IPS-NIHi7 (cell line): ENCODE measurements at regions not wholly inside any gene's neighbourhood (a gene's known extent, or its start where the extent isn't known, plus 50 kb on each side); places are given as distances from the start of the nearest gene placed in this dataset.

Experiments
- DNase-seq: peaks from one replicate; pipeline ENCODE4 v3.0.0; 2012; ENCODE audit warnings: mixed read lengths; ENCODE audit errors: extremely low spot score

DNA sequence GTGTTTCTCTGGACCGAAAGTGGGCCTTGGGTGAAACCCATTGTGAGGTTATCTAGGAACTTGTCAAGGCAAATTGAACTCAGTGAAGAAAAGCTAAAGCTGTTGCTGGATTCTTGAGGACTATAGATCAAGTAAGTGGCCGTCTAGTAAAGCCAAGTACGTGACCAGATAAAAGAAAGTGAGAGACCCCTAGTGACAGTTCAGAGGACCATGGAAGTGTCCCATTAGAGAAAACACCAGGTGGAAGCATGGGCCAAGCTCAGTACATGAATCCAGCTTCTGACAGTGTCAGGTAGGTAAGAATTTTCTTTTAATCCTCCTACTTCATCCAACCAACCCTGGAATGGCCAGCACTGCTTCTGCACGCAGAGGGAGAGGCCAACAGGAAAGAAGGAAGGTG lies 349.3 kb upstream of the RGMA start:
- DNase-seq = no peak

DNA sequence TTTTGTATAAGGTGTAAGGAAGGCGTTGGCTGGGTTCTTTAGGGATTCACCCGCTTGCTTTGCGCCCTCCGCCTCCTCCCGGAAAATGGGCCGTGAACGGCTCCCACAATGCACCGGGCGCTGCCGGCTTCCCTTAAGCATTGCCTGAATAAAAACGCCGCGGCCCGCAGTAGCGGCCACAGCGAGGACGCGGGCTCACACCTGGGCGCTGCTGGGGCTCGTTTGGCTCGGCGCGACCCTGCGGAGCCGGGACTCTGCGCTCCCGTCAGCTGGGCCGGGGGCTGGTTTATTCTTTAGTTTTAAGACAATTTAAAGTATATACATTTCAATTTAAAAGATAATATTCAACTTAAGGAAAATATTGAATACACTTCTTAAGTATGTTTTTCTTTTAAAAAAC lies 343.5 kb upstream of the RGMA start:
- DNase-seq = no peak

DNA sequence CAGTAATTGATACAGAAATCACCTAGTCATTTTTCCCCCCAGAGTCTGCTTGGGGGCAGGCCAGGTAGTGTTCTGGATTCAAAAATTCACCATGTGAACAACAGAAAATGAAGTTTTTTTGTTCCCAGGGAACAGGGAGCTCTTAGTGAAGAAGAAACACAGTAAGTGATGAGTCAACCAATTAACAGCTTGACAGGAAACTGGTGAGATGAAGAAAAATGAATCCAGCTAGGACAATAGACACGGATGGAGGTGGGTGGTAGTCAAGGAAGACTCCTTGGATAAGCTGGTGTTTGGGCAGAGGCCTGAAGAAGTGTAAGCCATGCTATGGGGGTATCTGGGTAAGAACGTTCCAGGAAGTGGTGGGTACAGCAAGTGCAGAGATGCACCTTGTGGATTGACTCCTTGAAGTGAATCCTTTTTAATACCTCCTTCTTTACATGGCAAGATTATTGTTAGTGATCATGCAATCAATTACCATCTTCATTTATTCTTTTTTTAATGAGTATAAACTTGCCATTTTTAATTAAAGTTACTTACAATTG lies 339.9 kb upstream of the RGMA start:
- DNase-seq = no peak

DNA sequence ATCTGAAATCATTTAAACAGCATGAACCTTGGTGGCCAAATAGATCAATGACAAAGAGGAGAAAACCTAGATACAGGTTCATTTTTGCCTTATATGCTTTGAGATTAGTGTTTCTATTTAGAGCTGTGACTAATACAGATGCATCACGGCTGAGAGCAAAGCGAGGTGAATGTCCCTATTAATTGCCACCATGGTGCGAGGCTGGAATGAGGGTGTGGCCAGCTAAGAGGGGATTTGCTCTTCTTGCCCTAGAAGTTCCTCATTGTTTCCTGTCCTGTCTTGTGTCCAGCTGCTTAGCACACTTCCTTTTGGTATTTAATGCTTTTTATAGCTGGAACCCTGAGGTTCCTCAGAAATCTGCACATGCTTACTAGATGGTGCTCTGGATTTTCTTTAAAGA lies 339.1 kb upstream of the RGMA start:
- no peak for DNase-seq

DNA sequence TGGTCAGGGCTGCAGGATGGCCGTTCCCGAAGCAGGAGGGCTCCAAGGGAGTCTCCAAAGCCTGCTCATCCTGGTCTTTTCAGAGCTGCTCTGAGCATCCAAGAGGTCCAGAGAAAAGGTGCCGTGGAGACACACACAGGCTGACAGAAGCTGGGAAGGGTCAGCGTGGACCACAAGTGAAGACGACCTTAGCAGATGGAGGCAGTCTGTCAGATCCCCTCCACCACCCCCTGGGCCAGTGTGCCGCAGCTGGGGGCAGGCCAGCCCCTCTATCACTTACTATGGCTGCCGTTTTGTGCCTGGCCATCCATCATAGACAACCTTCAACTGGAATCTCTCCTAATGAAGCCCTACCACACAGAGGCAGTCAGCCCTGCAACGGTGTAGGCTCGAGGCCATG lies 335.1 kb upstream of the RGMA start:
- no peak for DNase-seq

DNA sequence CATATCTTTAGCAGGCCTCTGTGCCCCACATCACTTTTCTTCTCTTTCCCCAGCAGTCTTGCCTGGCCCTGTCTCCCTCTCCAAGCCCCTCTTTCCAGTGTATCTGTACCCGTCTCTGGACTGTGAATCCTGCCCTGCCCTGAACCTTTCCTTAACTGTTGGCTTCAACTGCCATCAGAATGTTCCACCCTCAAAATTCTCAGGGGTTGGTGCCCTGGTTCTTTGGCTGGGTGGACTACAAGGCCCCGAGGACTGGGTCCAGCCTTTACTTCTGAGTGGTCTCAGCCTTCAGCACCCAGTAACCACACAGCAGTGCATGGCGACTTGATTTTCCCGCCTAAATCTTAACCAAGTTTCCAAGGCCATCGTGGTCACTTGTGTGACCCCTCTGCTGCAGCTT lies 333.5 kb upstream of the RGMA start:
- no peak for DNase-seq

DNA sequence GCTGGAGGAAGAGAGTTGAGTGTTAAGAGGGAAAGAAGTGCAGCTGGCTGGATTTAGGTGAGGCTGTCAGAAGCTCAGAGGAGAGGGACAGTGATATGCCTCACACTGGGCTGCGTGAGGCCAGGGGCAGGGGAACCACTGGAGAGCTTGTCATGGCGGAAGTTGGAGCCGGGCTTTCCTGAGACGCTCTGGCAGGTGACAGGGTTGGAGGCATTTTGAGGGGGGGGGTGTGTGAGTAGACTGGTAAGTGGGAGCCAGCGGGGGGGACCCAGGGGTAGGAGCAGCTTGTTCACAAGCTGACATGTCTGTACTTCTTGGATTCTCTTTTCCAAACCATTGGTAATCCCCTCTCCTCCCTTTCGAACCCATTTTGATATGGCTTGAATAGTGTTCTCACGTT lies 331.5 kb upstream of the RGMA start:
- DNase-seq = no peak

DNA sequence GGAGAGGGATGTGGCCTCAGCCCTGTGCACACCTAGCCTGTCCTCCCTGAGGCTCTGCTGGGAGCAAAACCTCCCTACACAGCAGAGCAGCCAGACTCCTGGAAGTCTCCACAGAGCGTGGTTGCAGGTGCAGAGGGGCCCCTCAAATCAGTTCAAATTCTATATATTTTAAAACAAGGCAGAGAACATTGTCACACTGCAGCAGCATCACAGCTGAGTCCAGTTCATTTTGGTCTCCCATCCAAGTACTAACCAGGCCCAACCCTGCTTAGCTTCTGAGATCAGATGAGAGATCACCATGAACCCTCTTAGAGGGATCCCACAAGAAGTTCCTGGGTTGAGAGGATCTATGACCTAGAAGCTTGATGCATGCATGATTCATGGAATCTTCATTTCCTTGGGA lies 331.0 kb upstream of the RGMA start:
- DNase-seq = no peak

DNA sequence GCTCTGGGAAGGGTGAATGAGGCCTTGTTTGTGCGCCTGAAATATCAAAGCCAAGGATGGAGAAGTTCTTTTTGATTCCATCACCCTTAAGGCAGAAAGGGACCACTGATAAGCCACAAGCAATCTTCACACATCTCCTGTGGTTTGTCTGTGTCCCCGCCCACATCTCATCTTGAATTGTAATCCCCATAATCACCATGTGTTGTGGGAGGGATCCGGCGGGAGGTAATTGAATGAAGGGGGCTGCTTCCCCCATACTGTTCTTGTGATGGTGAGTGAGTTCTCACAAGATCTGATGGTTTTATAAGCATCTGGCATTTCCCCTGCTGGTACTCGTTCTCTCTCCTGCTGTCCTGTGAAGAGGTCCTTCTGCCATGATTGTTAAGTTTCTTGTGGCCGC lies 329.6 kb upstream of the RGMA start:
- no peak for DNase-seq

DNA sequence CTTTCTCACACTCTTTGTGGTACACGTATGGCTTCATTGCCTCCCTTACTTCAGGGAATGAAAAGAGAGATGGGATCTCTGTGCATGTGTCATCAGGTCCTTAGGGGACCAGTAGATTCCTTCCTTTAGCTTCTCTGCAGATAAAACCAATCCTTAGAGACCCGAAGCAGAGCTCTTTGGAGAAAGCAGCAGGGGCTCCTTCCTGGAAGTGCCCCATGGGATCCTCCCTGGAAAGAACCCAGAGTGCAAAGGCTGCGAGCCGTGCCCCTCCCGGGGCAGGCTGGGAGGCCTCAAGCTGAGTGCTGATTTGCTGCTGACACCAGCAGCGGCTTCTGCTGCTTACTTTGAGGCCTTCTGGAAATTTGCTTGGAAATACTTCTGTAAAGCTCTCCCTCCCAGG lies 328.6 kb upstream of the RGMA start:
- no peak for DNase-seq

DNA sequence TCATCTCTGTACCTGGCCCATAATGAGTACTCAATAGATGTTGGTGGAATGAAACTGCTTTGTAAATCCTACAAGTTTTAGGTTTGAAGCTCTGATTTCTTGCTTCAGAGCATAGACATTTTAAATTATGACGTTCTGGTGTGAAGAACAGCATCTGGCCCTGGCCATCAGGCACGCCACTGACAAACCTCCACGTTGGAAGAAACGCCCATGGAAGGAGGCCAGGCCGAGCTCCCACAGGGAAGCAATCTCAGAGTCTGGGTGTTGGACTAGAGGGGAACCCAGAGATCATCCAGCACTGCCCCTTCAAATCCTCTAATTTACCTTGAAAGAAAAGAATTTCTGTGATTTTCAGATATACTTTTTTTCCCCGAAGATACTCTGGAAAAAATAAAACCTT lies 328.1 kb upstream of the RGMA start:
- no peak for DNase-seq

DNA sequence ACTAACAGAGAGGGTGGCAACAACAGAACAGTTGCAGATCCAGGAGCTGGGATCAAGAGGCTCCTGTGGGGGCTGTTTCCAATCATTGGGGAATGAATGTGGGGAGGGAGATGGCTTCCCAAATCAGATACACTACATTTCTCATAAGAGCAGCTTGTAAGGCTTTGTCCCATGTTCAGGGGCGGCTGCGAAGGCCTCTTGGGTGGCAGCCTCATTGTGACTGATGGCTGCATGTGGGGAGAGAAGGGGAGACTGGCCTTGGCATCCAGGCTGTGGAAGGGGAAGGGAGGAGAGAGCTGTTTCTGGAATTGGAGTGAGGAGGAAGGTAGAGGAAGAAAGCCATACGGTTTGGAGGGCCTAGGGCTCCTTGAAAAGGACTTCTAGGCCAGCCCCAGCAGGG lies 326.6 kb upstream of the RGMA start:
- no peak for DNase-seq

DNA sequence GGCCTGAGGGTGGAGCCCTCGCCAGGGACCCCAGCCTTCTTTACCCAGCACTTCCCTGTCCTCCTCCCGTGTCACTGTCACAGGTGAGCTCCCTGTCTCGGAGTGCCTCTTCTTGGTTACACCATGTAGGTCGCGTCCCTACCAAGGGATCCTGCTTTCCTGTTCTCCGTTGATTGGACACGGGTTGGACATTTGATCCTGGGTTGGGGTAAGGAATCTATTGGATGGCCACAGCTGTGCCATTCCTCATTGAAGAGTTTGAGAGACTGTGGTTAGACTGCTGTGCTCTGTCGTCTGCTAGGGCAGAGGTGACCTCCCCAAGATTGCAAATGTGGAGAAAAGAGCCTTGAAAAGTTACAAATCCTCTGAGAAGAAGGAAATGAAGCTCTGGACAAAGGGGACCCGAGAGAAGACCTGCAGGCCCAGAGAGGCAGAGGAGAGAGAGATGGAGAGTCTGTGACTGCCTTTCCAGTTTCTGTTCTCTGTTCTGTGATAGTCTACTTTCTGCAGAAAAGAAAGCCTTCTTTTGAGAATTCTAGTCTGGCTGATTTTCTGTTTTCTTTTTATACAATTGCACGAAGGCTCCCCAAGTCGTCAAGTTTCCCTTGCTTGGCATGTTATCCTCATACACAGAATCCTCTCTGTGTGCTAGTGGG lies 325.7 kb upstream of the RGMA start:
- DNase-seq = no peak

DNA sequence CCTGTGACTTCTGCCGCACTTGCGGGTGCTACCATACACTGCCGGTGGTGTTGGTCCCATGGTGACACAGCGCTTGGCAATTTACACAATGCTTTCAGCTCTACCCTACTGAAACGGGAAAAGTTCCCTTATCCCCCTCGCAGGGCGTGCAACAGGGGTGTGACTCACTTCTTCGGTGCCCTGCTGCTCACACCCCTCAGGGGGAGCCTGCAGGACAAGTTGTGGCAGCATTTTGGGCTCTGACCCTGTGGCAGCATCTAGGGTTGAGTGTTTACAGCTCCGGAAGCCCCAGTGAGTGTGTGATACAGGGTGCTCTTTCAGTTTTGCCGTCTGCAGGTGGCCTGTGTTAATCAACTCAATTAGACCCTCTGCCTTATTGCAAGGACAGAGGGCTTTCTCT lies 324.7 kb upstream of the RGMA start:
- no peak for DNase-seq

DNA sequence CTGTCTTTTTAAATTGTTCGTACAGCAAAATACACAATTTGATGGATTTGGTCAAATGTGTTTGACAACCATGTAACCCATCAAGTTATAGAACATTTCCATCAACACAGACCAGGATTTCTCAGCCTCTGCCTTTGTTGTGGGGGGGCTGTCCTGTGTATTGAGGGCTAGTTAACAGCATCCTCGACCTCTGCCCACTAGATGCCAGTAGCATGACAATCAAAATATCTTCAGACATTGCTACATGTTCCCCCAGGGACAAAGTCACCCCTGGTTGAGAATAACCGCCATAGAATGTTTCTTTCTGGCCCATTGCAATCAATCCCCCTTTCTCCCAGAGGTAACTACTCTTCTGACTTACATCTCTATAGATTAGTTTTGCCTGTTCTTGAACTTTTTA lies 310.1 kb upstream of the RGMA start:
- no peak for DNase-seq

DNA sequence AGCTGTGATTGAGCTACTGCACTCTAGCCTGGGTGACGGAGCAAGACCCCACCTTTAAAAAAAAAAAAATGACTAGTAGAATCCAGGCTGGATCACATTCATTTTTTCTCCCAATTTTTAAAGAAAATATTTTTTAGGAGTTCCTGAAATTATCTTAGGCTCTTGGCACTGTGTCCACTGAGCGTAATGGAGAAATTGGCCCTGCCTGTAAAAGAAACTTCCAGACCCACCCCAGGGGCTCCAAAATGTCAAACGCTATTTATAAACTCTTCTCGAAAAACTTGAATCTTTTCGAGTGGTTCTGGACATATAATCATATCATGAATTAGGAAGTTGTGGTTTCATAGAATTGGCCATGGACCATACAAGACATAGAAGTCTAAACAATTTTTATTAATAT lies 300.2 kb upstream of the RGMA start:
- no peak for DNase-seq

DNA sequence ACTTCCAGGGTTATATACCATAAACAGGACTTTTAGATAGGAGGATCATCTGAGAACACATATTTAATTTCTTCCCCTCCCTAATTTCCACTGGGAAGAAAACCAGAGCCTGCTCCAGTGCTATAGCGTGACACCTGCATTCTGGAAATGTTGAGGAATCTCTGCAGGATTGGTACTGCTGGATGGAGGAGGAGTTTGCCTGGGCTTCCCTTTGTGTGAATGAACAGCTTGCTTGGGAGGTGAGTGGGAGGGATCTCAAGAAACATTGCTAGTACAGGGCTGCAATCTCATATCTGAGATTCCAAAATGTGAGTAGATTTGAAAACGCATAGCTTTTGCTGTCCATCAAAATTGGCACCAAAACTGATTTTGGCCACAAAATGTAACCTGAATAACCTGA lies 295.9 kb upstream of the RGMA start:
- no peak for DNase-seq

DNA sequence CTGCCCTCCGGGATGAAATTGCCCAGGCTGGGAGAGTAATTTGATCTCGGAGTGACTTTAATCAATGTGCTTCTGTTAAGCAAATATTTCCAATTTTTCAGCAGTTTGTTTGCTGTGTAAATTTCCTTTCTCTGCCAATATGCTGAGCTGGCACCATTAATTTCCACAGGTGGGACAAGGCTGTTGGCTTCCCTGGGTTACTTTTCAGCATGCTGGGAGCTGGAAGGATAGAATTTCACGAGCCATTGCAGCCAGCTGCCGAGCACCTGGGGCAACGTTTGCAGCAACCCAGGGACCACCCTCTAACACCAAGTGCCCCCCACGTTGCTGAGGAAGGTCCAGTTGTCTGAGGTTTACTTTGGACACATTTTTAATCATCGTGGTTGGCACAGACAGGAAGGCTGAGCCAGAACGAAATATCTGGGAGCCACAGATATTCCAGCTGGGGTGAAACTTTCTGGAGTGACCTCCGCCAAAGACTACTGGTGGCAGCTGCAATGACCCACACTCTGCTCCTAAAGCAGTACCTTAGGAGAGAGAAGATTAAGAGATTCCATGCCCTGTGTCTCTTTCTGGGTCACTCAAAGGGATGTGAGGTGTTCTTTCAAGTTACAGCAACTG lies 293.3 kb upstream of the RGMA start:
- no peak for DNase-seq

DNA sequence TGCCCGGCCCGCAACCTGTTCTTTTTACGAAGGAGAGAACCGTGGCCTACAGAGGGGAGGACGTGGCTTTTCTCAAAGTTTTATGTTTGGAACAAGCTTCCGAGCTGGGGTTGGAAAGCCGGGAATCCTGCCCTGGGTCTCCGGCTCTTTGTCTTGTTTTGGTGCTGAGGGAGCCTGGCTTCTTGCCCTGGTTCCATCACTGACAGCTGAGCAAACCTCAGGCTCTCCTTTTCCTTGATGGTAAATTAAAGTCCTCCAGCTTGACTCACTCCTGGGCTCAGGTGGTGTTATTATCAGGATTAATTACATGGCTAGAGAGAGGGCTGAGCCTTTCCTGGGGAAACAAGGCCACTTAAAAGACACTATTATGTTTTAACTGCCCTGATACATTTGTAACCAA lies 289.5 kb upstream of the RGMA start:
- DNase-seq = no peak

DNA sequence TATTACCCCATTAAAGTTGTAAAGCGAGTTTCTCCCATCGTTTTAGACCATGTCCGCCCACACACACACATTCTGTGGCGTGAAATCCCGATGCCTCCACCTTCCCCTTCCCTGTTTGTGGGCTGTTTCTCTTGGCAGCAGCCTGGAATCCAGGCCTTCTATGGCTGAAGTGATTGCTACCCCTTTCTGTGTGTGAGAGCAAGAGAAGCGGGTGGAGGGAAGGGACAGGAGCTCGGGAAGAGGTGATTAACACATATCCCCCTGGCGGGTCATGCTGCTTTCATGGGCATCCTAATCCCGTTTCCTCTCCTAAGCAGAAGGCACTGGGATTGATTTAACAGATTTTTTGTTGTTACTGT lies 283.8 kb upstream of the RGMA start:
- DNase-seq = no peak

DNA sequence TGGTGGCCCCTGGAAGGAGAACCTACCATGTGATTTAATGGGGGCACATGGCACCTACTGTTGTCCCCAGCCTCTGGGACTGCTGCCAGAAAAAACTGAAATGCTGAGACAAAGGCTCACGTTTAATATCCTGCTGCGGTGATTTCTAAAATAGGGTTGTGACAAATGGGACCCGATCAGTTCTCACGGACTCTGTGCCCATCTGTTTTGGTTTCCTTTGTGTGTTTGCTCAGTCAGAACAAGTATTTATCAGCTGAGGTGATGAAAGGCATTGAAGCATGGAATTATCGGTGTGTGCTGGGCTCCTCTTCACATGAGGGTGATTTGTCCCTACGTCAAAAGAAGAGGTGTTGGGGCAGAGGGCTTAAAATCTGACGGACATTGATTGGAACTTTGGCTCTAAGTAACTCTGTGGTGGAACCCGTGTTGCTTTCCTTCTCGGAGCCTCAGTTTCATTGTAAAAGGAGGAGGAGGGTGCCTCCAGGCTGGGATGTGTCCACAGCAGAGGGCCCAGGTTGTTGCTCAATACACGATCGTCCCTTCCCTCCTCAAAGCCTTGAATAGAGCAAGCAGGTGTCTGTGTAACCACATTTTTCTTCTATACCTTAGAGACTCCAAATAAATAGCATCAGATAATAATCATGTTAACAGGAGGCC lies 283.3 kb upstream of the RGMA start:
- DNase-seq = no peak

DNA sequence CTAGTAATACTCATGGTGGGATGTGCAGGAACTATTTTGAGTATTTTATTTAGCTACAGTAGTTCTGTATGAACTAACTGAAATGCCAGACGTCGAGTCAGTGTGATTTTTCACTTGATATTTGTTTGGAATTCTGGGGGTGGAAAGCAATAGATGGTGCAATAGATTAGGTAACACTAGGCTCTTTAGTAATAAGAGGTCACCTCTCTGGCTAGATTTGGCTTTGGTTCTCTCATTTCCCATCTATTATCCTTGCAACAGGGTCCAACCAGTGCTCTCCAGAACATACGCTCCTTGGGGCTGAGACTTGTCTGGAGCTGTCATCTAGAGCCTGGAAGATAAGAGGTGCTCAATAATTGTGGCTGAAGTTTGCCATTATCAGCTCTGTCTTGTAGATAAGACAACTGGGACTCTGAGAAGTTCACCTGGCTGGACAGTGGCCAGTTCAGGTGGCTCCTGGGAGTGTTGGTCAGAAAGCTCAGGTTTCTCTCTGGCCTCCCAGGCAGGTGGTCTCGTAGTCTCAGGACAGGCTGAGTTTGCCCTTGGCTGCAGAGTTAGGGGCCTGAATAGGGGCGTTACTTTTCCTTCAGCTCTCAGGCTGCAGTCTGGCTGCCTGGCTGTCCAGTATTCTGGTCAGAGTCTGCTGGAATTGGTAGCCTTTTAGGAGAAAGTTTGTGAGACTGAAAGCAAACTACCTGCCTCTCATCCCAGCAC lies 277.5 kb upstream of the RGMA start:
- DNase-seq = no peak

DNA sequence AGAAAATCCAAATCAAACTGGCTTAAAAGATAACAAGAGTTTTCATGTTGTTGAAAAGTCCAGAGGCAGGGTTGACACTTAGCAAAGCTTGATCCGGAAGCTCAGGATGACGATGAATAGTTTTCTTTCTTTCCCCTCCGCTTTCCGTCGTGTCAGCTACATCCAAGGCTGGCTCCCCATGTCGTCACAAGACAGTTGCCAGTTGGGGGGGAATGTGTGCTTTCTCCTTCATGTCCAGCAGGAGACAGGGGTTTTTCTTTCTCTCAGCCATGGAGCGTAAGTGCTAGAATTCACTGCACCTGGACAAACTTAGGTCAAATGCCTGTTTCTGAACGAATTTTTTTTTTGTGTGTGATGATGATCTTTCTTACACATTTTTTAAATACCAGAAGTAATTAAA lies 273.8 kb upstream of the RGMA start:
- DNase-seq = peak; percentile 46
